Activated CD4-positive, alpha-beta memory T cell treated with anti-CD3 and anti-CD28 coated beads, Interleukin-2, amount 10 ng/mL, durations not matched to agents 7 days and 5 days (primary cell): ENCODE measurements at regions not wholly inside any gene's neighbourhood (a gene's known extent, or its start where the extent isn't known, plus 50 kb on each side); places are given as distances from the start of the nearest gene placed in this dataset.
"Not testable (repeated sequence)": the region's sequence is repeated elsewhere in the genome, so short reads cannot be mapped to it uniquely, and the experiment has no call there.

Source experiments
- CTCF ChIA-PET: fragments of 350-600 bp; sonication (Branson Sonifier 250); formaldehyde crosslinking; loops from one replicate; lab custom pipeline; 2021; ENCODE audit warnings: antibody characterized with exemption, inconsistent platforms; lab: Charles Lee
- POLR2A ChIA-PET: fragments of 350-600 bp; sonication (Branson Sonifier 250); formaldehyde crosslinking; loops from one replicate; lab custom pipeline; 2021; ENCODE audit warnings: antibody characterized with exemption; lab: Charles Lee
- DNase-seq: peaks from one replicate; pipeline ENCODE4 v3.0.0-alpha.2; 2020
- H3K27ac Mint-ChIP-seq: one replicate; pipeline ENCODE4 v1.8.0; 2021; ENCODE audit warnings: mild to moderate bottlenecking, mixed read lengths
- H3K27me3 Mint-ChIP-seq: one replicate; pipeline ENCODE4 v1.8.0; 2021; ENCODE audit warnings: mixed read lengths
- H3K36me3 Mint-ChIP-seq: one replicate; pipeline ENCODE4 v1.8.0; 2021; ENCODE audit warnings: low read depth, mixed read lengths
- H3K4me1 Mint-ChIP-seq: one replicate; pipeline ENCODE4 v1.8.0; 2021; ENCODE audit warnings: mixed read lengths
- H3K4me3 Mint-ChIP-seq: one replicate; pipeline ENCODE4 v1.8.0; 2021; ENCODE audit warnings: mild to moderate bottlenecking, mixed read lengths
- H3K9me3 Mint-ChIP-seq: one replicate; pipeline ENCODE4 v1.8.0; 2021; ENCODE audit warnings: mixed read lengths

DNA sequence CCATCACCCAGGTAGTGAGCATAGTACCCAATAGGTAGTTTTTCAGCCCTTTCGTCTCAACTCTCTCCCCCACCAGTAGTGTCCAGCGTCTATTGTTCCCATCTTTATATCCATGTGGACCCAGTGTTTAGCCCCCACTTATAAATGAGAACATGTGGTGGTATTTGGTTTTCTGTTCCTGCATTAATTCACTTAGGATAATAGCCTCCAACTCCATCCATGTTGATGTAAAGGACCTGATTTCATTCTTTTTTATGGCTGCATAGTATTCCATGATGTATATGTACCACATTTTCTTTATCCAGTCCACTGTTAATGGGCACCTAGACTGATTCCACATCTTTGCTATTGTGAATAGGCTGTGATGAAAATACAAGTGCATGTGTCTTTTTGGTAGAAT, 51.3 kb downstream of the NACA2 start:
- H3K36me3 Mint-ChIP-seq, H3K4me1 Mint-ChIP-seq, H3K27ac Mint-ChIP-seq, DNase-seq, H3K4me3 Mint-ChIP-seq, POLR2A ChIA-PET, H3K9me3 Mint-ChIP-seq, CTCF ChIA-PET: not testable (repeated sequence)
- H3K27me3 Mint-ChIP-seq: peaks cover 11% of the 10 kb centered on the region

DNA sequence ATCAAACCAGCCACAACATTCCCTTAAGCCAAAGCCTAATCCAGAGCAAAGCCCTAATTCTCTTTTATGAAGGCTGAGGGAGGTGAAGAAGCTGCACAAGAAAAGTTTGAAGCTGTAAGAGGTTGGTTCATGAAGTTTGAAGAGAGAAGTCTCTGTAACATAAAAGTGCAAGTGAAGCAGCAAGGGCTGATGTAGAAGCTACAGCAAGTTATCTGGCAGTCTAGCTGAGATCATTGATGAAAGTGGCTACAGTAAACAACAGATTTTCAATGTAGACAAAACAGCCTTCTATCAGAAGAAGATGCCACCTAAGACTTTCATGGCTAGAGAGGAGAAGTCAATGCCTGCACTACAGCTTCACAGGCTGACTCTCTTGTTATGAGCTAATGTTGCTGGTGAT, 52.5 kb downstream of the NACA2 start:
- H3K27me3 Mint-ChIP-seq: peaks cover 11% of the 10 kb centered on the region
- no peaks in the 10 kb centered on the region for H3K36me3 Mint-ChIP-seq
- H3K27ac Mint-ChIP-seq: no peak overlapping the region
- CTCF ChIA-PET: interaction anchor here (0.6 to 0.7 kb wide), 2 partner anchors 102 to 344 kb away, joined by 3 to 4 read pairs; no protein-coding TSS in a partner anchor
- POLR2A ChIA-PET: no interaction called here
- DNase-seq: no peak
- H3K4me1 Mint-ChIP-seq: no peaks in the 10 kb centered on the region
- H3K9me3 Mint-ChIP-seq: peaks cover 2% of the 10 kb centered on the region
- H3K4me3 Mint-ChIP-seq: no peak overlapping the region

DNA sequence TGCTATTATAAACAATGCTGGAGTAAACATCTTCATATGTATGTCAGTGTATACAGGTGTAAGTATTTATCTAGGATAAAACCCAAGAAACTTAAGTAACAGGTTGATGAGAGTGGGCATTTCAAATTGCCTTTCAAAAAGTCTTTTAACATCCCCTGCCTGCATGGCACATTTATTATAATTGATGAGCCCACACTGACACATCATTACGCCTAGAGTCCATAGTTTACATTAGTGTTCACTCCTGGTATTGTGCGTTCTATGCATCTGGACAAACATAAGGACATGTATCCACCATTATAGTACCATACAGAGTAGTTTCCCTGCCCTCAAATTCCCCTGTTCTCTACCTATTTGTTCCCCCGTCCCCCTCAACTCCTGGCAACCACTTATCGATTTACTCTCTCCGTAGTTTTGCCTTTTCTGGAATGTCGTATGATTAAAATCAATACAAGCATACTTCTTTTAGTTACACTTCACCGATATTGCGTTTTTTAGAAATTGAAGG, 53.7 kb downstream of the NACA2 start:
- no peak overlapping the region for H3K27ac Mint-ChIP-seq
- no peak for DNase-seq

DNA sequence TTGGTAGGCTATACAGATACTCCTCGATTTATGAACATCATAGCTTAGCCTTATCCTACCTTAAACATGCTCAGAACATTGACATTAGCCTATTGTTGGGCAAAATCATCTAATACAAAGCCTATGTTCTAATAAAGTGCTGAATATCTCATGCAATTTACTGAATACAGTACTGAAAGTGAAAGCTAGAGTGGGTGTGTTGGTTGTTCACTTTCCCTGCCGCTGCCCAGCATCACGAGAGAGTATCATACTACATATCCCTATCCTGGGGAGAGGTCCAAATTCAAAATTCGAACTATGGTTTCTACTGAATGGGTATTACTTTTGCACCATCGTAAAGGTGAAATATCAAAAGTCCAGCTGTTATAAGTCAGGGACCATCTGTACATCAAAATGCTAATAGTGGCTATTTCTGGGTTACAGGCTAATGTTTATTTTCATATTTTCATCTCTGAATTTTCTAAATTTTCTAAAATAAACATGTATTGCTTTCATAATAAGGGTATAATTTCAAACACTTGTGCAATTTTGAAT, 54.5 kb downstream of the NACA2 start:
- peaks cover 11% of the 10 kb centered on the region for H3K27me3 Mint-ChIP-seq
- no peaks in the 10 kb centered on the region for H3K4me1 Mint-ChIP-seq
- H3K27ac Mint-ChIP-seq: no peak overlapping the region
- H3K4me3 Mint-ChIP-seq: no peak overlapping the region
- no peaks in the 10 kb centered on the region for H3K36me3 Mint-ChIP-seq
- DNase-seq: no peak
- H3K9me3 Mint-ChIP-seq: peaks cover 2% of the 10 kb centered on the region
- CTCF ChIA-PET: no interaction called here
- POLR2A ChIA-PET: no interaction called here

More for the DNA sequence above, 53.7 kb downstream of the NACA2 start:
- H3K4me1 Mint-ChIP-seq: no peaks in the 10 kb centered on the region
- no peaks in the 10 kb centered on the region for H3K36me3 Mint-ChIP-seq
- ChIA-PET POLR2A (no interaction called here), CTCF (no interaction called here)
- H3K27me3 Mint-ChIP-seq: peaks cover 11% of the 10 kb centered on the region
- H3K9me3 Mint-ChIP-seq: peaks cover 2% of the 10 kb centered on the region
- no peak overlapping the region for H3K4me3 Mint-ChIP-seq
